ENCODE measurements at regions not wholly inside any gene's neighbourhood (a gene's known extent, or its start where the extent isn't known, plus 50 kb on each side); places are given as distances from the start of the nearest gene placed in this dataset.

DNA sequence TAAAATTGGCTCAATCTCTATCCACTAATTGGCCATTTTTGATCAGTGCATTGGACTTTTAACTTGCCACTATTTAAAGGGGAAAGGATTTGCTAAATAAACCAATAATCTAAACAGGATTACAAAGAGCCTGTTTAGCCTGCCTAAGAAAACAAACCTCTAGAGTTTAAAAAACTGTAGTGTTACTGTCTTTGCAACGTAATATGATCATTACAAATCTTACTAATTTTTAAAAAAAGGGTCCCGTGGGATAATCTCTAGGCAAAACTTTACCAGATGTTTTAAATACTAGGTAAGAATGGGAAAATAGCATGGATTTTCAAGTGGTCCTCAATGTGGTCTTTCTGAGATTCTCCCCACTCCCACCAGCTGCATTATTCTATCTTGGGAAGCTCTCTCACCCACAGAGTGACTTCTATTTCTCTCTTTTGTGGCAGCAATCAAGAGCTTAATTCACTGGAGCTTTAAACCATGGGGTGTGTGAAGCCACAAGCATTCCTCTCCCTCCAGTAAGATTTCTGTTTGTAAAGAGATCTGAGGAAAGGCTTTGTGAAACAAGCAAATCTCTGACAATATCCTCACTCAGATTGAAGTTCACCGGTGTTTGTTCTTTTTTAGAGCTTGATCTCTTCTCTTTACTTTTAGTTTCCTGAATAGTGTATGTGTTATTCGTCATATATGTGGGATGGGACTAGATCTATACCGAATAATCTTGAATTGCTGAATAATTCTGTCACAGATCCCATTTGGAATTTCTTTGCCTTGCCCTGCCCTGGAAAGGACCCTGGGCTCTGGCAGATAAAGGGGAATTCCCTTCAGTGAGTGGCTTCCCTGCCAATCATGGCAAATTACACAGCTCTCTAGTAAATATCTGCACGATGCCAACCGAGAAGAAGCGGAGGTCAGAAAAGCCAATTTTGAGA lies 132.2 kb downstream of the TLR5 start:
- TF ChIP-seq EP300 (IDR thresholded peaks at IDR 0.05; ENCODE audit: borderline replicate concordance): no peak
- no peak for TF ChIP-seq TCF12 (IDR thresholded peaks at IDR 0.05; ENCODE audit: low read depth)
- TF ChIP-seq CEBPB (IDR thresholded peaks at IDR 0.05): no peak
- TF ChIP-seq RAD21 (IDR thresholded peaks at IDR 0.05; ENCODE audit: low read depth): no peak
